ENCODE measurements at regions not wholly inside any gene's neighbourhood (a gene's known extent, or its start where the extent isn't known, plus 50 kb on each side); places are given as distances from the start of the nearest gene placed in this dataset.
"Not testable (repeated sequence)": the region's sequence is repeated elsewhere in the genome, so short reads cannot be mapped to it uniquely, and the experiment has no call there.

DNA sequence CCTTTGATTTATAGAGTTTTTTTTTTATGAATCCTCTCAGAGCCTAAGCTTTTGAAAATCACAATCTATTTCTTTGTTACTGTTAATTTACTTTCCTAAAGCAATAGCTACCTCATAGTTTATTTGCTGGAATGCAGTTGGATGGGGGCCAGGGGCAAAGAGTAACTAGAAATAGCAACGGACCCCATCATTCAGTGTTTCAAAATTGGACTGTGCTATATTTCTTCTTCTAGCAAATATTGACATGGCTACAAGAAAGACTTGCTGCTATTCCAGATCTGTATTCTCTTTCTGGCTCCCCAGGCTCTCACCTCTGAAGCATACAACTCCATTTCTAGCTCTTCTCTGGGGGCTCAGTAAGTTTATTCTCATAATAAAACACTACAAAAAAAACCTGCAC is 661.6 kb upstream of the NRG3 start:
- no peak for DNase-seq (ENCODE audit: low read depth in 2 of 2, low spot score in 1 of 2)

GRCh38 chr10:81215498-81215897 is 659.5 kb upstream of the NRG3 start:
- DNase-seq (ENCODE audit: low read depth in 2 of 2, low spot score in 1 of 2) = no peak

- no peak for DNase-seq (ENCODE audit: low read depth in 2 of 2, low spot score in 1 of 2)
Measured at GRCh38 chr10:81216949-81217348, 658.0 kb upstream of the NRG3 start.

GRCh38 chr10:81218307-81218706 is 656.7 kb upstream of the NRG3 start:
- DNase-seq (ENCODE audit: low read depth in 2 of 2, low spot score in 1 of 2) = no peak

GRCh38 chr10:81219758-81220157 is 655.2 kb upstream of the NRG3 start:
- DNase-seq (ENCODE audit: low read depth in 2 of 2, low spot score in 1 of 2) = no peak

DNA sequence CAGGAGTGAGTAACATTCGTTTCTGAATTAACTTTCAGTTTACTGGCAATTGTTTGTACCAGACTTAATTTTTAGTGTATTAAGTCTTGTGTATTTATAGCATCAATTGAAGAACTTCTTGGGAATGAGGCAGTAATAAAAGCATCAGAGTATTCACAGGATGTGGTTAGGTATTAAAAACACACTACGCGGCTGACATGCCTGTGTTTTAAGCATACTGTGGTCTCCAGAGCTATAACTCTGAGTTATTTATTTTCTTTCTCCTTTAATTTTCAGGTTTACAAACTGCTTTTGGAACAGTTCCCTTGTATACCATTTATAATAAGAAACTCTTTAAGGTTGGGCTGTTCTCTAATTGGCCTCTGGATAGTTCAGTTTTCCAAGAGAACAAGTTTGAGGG is 626.1 kb upstream of the NRG3 start:
- no peak for DNase-seq (ENCODE audit: low read depth in 2 of 2, low spot score in 1 of 2)

DNA sequence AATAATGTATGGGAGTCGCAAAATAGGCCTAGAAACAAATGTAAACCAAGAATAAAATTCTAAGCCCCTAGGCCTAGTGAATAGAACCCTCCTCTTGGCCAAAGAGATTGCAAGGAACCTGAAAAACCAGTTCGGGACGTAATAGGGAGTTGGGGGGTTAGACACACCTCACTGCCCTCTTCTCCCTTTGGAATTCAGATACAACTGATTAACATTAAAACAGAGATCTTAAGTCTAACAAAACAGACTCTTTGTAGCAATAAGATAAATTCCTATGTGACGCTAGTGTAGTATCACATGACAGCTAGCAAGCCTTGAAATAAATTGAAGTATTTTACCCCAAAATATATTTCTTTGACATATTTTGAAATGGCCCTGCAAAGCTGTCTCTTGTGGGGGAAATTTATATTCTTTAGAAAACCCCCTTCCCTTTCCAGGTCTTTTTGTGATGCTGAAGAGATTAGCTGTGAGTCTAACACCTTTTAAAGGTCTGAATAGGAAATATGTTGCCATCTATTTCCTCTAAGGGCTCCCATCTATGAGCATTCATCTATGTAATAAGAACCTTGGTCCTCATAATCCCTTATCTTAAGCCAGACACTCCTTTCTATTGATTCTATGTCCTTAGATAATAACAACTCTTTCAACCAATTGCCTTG is 623.4 kb upstream of the NRG3 start:
- DNase-seq (ENCODE audit: low read depth in 2 of 2, low spot score in 1 of 2) = no peak

DNA sequence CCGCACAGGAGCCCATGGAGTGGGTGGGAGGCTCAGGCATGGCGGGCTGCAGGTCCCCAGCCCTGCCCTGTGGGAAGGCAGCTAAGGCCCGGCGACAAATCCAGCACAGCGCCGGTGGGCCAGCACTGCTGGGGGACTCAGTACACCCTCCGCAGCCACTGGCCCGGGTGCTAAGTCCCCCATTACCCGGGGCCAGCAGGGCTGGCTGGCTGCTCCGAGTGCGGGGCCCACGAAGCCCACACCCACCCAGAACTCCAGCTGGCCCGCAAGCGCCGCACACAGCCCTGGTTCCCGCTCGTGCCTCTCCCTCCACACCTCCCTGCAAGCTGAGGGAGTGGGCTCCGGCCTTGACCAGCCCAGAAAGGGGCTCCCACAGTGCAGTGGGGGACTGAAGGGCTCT is 610.0 kb upstream of the NRG3 start:
- not testable (repeated sequence) for DNase-seq (ENCODE audit: low read depth in 2 of 2, low spot score in 1 of 2)

GRCh38 chr10:81270051-81270450 is 604.9 kb upstream of the NRG3 start:
- DNase-seq (ENCODE audit: low read depth in 2 of 2, low spot score in 1 of 2) = no peak

DNA sequence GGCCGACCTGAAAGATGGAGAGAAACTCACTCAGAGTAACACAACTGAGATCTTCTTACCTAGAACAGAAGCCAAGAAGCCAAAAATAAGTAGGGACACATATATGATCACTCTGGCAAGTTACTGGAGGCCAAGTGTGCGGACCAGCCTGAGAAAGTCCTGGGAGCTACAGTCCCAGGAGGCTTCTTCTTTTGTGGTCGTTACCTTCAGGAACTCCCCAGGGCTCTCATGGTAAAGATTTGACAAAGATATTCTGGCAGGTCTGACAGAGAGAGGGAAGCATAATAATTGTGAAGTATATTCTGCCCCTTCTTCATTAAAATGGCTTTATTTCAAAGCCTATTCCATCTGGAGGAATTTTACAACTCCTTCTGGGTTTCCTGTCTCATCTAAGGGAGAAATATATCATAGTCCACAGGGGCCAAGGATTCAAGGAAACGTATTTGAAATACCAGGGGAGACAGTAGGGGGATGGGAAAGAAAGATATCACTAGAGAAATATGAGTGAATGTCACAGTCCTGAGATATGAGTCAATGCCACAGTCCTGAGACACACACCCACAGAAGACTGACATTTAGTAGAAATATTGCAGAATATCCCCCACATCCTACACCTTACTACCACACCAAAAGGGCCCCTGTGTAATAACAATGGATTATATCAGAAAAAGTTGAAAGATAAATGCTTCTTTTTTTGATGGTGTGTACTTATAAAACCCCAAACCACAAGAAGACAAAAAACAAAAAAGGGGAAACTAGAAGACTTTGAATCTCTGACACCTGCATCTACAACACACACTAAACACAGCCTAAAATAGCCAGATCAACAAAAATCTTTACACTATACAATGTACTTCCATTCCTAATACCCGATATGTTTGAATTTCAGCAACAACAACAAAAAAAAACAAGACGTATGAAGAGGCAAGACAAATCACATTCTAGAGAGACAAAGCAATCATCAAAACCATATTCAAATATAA is 594.2 kb upstream of the NRG3 start:
- no peak for DNase-seq (ENCODE audit: low read depth in 2 of 2, low spot score in 1 of 2)

- DNase-seq (ENCODE audit: low read depth in 2 of 2, low spot score in 1 of 2) = no peak
Measured at GRCh38 chr10:81288544-81288943, 586.5 kb upstream of the NRG3 start.

DNA sequence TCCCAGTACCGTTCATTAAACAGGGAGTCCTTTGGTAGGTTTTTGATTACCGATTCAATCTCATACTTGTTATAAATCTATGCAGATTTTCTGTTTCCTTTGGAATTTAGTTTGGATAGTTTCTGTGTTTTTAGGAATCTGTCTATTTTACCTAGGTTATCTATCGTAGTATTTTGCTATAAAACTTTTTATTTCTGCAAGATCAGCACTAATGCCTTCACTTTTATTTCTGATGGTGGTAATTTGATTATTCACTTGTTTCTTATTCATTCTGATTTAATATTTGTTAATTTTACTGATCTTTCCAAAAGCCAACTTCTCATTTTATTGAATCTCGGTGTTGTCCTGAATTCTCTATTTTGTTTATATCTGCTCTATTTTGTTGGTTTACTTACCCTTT is 577.7 kb upstream of the NRG3 start:
- no peak for DNase-seq (ENCODE audit: low read depth in 2 of 2, low spot score in 1 of 2)

GRCh38 chr10:81303656-81304055 is 571.3 kb upstream of the NRG3 start:
- DNase-seq (ENCODE audit: low read depth in 2 of 2, low spot score in 1 of 2) = no peak

DNA sequence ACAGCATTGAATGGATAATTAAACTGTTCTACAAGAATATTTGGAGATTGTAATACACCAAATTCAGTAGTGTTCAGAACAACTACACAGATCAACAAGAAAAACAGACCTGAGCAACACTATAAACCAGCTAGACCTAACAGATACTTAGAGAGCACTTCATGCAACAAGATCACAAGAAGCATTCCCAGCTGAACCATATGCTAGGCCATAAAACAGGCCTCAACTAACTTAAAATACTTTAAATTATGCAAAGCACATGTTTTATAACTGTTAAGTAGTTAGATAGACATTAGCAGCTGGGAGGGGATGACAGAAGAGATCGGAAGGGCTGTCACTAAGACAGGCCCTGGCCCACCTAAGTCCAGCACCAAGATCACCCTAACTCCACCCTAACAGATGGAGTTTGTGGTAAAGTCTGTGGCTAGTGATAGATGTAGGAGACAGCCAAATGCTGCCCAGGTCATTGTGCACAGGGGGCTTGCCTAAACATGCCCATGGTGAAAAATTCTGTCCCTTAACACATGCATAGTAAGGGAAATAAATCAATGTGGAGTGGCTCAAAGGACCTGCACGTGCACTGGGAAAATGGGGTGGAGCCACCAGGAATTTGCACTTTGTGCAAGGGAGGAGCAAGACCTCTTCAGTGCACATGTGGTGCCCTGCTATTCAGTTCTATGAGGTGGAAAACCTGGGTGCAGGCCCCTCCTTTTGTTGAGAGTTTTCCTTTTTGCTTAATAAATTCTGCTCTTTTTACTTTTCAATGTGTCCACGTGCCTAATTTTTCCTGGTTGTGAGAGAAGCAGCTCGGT is 567.8 kb upstream of the NRG3 start:
- DNase-seq (ENCODE audit: low read depth in 2 of 2, low spot score in 1 of 2) = no peak

DNA sequence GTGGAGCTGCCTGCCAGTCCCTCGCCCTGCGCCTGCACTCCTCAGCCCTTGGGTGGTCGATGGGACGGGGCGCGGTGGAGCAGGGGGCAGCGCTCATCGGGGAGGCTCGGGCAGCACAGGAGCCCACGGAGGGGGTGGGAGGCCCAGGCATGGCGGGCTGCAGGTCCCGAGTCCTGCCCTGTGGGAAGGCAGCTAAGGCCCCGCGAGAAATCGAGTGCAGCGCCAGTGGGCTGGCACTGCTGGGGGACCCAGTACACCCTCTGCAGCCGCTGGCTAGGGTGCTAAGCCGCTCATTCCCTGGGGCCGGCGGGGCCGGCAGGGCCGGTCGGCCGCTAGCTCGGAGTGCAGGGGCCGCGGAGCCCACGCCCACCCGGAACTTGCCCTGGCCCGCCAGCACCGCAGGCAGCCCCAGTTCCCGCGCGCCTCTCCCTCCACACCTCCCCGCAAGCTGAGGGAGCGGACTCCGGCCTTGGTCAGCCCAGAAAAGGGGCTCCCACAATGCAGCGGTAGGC is 565.9 kb upstream of the NRG3 start:
- no peak for DNase-seq (ENCODE audit: low read depth in 2 of 2, low spot score in 1 of 2)

DNA sequence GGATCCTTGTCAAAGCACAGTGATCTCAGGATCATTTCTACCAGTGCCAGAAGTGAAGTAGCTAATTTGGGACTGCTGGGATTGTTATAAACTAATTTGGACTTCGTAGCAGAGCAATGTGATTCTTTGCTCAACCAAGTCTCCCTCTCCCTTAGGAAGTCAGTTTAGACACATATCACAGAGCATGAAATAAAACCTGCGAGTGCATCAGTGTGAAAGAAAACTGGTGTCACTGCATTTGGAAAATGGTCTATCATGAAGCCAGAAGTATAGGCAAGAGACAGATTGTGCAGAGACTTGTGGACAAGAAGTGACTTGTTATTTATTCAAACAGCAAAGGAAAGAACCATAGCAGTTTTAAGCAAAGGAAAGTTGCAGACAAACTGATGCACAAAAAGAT is 560.5 kb upstream of the NRG3 start:
- no peak for DNase-seq (ENCODE audit: low read depth in 2 of 2, low spot score in 1 of 2)

DNA sequence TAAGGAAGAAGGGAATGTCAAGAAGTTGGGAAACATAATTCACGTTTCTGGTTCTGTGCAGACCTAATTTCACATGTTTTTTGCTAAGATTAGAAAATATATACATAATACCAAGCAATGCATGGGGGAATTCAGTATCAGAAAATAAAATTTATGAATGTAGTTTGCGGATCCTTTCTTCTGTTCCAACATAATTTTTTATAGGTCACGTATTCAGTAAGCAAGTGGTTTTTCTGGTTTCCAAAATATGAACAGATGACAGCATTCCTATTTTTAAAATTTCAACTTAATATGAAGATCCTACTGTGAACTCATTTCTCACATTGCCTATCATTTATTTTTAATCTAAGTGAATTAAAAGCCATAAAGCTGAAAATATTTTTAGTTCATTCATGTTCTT is 560.0 kb upstream of the NRG3 start:
- DNase-seq (ENCODE audit: low read depth in 2 of 2, low spot score in 1 of 2) = no peak

DNA sequence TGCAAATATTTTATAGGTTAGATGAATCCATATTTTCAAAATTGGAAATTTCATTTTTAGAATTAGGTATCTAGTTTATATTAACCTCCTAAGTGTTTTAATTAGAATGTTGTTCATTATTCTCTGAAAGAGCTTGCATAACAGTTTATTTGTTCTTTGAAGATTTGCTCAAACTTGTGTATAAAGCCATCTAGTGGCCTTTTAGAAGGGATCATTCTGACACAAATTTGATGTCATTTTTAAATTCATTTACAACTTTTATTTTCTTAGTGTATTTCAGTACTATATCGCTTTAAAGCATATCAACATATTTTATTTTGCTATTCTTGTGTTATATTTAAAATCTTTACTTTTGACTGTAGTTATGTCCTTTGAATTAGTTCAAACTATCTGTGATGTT is 527.0 kb upstream of the NRG3 start:
- DNase-seq (ENCODE audit: low read depth in 2 of 2, low spot score in 1 of 2) = no peak

- no peak for DNase-seq (ENCODE audit: low read depth in 2 of 2, low spot score in 1 of 2)
Measured at GRCh38 chr10:81367132-81367531, 507.9 kb upstream of the NRG3 start.

GRCh38 chr10:81386817-81387216 is 488.2 kb upstream of the NRG3 start:
- DNase-seq (ENCODE audit: low read depth in 2 of 2, low spot score in 1 of 2) = no peak

- no peak for DNase-seq (ENCODE audit: low read depth in 2 of 2, low spot score in 1 of 2)
Measured at GRCh38 chr10:81403451-81403850, 471.5 kb upstream of the NRG3 start.

All from stimulated activated CD8-positive, alpha-beta memory T cell treated with anti-CD3 and anti-CD28 coated beads, Interleukin-4, amount 100 ng/mL, for 4 hours (primary cell).